ENCODE measurements at regions not wholly inside any gene's neighbourhood (a gene's known extent, or its start where the extent isn't known, plus 50 kb on each side); places are given as distances from the start of the nearest gene placed in this dataset.
"Not testable (repeated sequence)": the region's sequence is repeated elsewhere in the genome, so short reads cannot be mapped to it uniquely, and the experiment has no call there.

DNA sequence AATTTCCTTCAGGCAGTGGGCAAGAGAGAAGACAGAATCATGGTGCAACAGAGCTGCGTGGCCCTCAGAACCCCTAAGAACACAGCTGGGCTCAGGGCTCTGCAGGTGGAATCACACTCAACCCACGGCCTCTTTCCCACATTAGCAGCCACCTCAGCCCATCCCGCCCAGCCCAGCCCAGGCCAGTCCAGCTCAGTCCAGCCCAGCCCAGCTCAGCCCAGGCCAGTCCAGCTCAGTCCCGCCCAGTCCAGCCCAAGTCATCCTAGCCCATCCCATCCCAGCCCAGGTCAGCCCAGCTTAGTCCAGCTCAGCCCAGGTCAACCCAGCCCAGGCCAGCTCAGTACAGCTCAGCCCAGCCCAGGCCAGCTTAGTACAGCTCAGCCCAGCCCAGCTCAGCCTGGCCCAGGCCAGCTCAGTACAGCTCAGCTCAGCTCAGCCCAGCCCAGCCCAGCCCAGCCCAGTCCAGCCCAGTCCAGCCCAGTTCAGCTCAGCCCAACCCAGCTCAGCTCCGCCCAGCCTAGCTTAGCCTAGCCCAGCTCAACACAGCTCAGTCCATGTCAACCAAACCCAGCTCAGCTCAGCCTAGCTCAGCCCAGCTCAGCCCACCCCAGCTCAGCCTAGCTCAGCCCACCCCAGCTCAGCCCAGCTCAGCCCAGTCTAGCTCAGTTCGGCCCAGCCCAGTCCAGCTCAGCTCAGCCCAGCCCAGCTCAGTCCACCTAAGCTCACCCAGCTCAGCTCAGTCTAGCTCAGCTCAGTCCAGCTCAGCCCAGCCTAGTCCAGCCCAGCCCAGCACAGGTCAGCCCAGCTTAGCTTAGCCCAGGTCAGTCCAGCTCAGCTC lies 183.1 kb downstream of the TMEM121 start:
- TF ChIP-seq CTCF (conservative IDR thresholded peaks at IDR 0.05; ENCODE audit: low read depth, low read length) = no peak
- no peak overlapping the region for H3K4me3 ChIP-seq (ENCODE audit: low read length)
- DNase-seq (ENCODE audit: low read depth) = no peak

DNA sequence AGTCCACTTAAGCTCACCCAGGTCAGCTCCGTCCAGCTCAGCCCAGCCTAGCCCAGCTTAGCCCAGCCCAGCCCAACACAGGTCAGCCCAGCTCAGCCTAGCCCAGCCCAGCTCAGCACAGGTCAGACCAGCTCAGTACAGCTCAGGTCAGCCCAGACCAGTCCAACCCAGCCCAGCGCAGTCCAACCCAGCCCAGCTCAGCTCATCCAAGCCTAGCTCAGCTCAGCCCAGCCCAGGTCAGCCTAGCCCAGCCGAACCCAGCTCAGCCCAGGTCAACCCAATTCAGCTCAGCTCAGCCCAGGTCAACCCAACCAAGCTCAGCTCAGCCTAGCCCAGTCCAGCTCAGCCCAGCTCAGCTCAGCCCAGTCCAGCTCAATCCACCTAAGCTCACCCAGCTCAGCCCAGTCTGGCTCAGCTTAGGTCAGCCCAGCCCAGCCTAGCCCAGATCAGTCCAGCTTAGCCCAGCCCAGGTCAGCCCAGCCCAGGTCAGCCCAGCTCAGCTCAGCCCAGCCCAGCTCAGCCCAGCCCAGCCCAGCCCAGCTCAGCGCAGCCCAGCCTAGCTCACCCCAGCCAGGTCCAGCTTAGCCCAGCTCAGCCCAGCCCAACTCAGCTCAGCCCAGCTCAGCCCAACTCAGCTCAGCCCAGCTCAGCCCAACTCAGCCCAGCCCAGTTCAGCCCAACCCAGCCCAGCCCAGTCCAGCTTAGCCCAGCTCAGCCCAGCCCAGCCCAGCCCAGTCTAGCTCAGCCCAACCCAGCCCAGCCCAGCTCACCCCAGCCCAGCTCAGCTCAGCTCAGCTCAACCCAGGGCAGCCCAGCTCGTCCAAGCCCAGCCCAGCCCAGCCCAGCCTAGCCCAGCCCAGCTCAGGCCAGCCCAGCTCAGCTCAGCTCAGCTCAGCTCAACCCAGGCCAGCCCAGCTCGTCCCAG lies 184.0 kb downstream of the TMEM121 start:
- DNase-seq (ENCODE audit: low read depth) = no peak
- TF ChIP-seq CTCF (conservative IDR thresholded peaks at IDR 0.05; ENCODE audit: low read depth, low read length) = no peak
- H3K4me3 ChIP-seq (ENCODE audit: low read length) = no peak overlapping the region

GRCh38 chr14:105711044-105711620 lies 184.7 kb downstream of the TMEM121 start:
- DNase-seq (ENCODE audit: low read depth) = no peak
- no peak for TF ChIP-seq CTCF (conservative IDR thresholded peaks at IDR 0.05; ENCODE audit: low read depth, low read length)
- no peak overlapping the region for H3K4me3 ChIP-seq (ENCODE audit: low read length)

DNA sequence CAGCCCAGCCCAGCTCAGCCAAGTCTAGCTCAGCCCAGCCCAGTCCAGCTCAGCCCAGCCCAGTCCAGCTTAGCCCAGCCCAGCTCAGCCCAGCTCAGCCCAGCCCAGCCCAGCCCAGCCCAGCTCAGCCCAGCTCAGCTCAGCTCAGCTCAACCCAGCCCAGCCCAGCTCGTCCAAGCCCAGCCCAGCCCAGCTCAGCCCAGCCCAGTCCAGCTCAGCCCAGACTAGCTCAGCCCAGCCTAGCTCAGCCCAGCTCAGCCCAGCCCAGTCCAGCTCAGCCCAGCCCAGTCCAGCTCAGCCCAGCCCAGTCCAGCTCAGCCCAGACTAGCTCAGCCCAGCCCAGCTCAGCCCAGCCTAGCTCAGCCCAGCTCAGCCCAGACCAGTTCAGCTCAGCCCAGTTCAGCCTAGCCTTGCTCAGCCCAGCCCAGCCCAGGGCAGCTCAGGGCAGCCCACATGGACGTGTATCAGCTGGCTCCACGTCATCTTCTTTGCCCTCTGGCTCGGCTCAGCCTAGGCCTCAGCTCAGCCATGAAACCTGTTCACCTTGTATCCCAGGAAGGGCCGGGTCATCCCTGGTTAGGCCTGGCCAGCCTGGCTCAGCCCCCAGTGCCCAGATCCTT lies 185.6 kb downstream of the TMEM121 start:
- H3K4me3 ChIP-seq (ENCODE audit: low read length) = no peak overlapping the region
- no peak for DNase-seq (ENCODE audit: low read depth)
- no peak for TF ChIP-seq CTCF (conservative IDR thresholded peaks at IDR 0.05; ENCODE audit: low read depth, low read length)

DNA sequence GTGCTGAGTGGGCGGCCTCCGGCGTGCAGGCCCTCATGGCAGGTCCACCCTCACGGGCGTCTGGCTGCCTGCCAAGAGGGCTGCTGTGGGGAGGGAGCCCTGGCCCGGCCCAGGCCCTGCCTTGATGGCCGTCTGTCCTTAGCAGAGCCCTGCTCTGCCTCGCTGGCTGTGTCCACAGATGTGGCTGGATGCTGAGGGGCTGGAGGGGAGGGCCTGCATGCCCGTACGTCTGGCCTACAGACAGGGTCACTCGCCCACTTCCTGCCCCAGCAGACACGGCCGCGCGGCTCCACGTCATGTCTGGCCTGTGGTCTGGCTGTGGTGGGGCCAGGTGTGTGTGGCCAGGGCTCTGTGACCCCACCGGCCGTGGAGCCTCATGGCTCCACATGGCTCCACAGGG lies 186.3 kb downstream of the TMEM121 start:
- not testable (repeated sequence) for DNase-seq (ENCODE audit: low read depth); H3K4me3 ChIP-seq (ENCODE audit: low read length)

- DNase-seq (ENCODE audit: low read depth); H3K4me3 ChIP-seq (ENCODE audit: low read length): not testable (repeated sequence)
Observed at GRCh38 chr14:105713160-105713559, 186.8 kb downstream of the TMEM121 start.

DNA sequence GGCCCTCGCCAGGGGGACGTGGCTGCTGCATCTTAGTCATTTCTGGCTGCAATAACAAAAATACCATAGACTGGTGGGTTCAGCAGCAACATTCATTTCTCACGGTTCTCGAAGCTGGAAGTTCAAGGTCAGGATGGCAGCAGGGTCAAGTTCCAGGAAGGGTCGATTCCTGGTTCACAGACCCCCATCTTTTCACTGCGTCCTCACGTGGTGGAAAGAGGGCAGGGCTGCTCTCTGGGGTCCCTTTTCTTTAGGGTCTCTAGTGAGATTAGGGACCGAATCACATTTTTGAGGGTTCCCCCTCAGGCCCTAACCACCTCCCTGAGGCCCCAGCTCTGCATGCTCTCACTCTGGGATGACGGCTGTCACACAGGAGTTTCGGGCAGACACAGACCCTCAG lies 187.5 kb downstream of the TMEM121 start:
- not testable (repeated sequence) for DNase-seq (ENCODE audit: low read depth); H3K4me3 ChIP-seq (ENCODE audit: low read length)

DNA sequence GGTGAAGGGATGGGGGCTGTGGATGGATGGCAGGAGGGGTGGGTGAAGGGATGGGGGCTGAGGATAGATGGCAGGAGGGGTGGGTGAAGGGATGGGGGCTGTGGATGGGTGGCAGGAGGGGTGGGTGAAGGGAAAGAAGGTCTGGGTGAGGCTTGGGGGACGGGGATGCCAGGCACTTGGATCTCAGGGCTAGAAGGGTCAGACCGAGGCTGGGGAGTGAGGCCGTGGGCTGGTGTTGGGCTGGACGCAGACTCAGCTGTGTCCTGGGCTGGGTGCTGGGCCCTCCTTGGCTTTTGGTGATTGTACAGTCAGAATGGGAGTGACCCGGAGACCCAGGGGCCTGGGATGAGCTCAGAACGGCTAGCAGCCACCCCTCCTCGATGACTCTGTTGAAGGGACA lies 192.4 kb downstream of the TMEM121 start:
- DNase-seq (ENCODE audit: low read depth) = not testable (repeated sequence)

DNA sequence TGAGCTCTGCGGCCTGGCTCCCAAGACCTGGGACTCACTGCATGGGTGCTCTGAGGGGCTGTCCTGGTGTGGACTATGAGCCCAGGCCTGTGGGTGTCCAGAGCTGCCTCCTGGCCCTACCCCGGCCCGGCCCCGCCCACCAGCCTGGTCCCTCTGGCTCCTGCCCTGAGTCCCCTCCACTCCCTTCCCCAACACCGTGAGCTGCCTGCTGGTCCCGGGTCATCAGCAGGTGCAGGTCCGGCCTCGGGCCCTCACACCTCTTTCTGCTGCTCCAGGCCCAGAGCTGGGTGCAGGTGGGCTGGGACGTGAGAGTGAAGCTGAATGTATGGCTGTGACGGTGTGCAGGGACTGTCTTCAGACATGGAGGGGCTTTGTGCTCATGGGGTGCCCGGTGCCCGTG lies 193.7 kb downstream of the TMEM121 start:
- H3K4me3 ChIP-seq (ENCODE audit: low read length); DNase-seq (ENCODE audit: low read depth): not testable (repeated sequence)

More for the DNA sequence above, 192.4 kb downstream of the TMEM121 start:
- not testable (repeated sequence) for H3K4me3 ChIP-seq (ENCODE audit: low read length)

- DNase-seq (ENCODE audit: low read depth); H3K4me3 ChIP-seq (ENCODE audit: low read length): not testable (repeated sequence)
Observed at GRCh38 chr14:105720852-105721601, 194.6 kb downstream of the TMEM121 start.

DNA sequence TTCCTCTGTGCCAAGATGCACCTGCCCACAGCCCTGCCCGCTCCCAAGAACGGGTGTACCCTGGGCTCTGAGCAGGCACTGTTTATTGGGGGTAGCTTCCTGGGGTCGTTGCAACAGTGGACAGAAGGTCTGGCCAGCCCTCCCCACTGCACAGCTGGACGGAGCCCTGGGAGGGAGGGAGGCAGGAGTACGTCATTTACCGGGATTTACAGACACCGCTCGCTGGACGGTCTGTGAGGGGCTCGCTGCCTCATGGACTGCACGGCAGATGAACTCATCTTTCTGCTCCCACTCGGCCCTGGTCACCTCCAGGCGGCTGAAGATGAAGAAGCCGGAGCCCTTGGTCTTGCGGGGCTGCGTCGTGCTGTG lies 195.2 kb downstream of the TMEM121 start:
- H3K4me3 ChIP-seq (ENCODE audit: low read length); DNase-seq (ENCODE audit: low read depth): not testable (repeated sequence)

GRCh38 chr14:105721996-105722709 lies 195.8 kb downstream of the TMEM121 start:
- not testable (repeated sequence) for H3K4me3 ChIP-seq (ENCODE audit: low read length); DNase-seq (ENCODE audit: low read depth)
